Activated CD8-positive, alpha-beta memory T cell treated with anti-CD3 and anti-CD28 coated beads, Interleukin-2, amount 50 U/mL, for 48 hours (primary cell): ENCODE measurements at regions not wholly inside any gene's neighbourhood (a gene's known extent, or its start where the extent isn't known, plus 50 kb on each side); places are given as distances from the start of the nearest gene placed in this dataset.

Experiments
- DNase-seq: peaks from one replicate; pipeline ENCODE4 v3.0.0-alpha.2; 2020

- no peak for DNase-seq
These were observed 319.6 kb upstream of the SEMA6D start for GRCh38 chr15:47397655-47398054.

DNA sequence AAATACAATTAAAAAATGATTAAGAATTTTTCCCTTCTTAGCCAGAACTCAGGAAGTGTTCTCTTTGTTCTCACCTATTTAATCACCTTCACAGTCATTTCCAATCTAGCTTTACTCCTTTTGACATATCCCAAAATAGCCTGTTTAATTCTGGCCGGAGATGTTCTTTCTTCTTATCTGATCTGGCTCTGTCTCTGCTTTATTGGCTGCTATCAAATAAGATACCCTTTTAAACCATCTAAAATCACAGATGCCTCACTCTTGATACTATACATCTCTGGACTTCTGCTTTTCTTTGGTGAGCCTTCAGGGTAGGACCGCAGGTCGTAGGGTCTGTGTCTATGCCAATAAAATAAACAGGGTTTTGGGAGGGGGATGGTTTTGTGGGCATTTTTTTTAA lies 319.2 kb upstream of the SEMA6D start:
- DNase-seq, result no peak

- DNase-seq, result no peak
These were observed 318.7 kb upstream of the SEMA6D start for GRCh38 chr15:47398594-47398993.

DNA sequence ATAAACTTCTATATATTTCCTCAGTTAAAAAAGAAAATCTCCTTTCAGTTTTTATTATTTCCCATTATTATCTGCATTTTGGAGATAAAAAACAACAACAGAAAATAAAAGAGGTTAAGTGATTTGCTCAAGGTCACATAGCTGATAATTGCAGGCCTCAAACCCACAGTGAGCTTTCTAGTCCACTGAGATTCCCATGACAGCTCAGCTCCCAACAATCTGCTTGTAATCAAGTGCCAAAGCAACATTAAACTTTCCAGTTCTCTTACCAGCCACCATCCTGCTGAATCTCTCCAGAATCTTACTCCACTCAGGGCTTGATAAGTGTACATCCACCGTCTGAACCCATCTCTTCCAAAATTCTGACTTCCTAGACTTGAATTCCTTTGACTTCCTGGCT lies 318.2 kb upstream of the SEMA6D start:
- DNase-seq, result no peak

- no peak for DNase-seq
These were observed 316.7 kb upstream of the SEMA6D start for GRCh38 chr15:47400603-47401002.

GRCh38 chr15:47401427-47401826 lies 315.9 kb upstream of the SEMA6D start:
- no peak for DNase-seq

GRCh38 chr15:47402829-47403228 lies 314.5 kb upstream of the SEMA6D start:
- no peak for DNase-seq

DNA sequence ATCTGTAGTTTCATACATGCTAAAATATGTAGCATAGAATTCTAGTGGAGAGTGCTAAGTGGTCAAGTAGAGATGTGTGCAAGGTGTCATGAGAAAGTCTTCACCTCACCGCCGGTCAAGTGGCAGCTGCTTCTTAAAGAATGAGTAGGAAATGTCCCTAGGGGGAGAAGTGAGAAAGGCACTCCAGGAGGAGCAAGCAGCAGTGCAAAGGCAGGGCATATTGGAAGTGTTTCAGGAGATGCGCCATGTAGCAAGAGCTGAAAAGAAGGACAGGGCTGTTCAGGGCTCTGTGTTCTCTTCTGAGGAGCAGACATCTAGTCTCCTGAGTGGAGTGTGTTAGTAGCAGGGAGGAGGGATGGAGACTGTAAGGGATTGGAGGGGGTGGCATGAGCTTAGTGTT lies 312.4 kb upstream of the SEMA6D start:
- DNase-seq, result no peak

DNA sequence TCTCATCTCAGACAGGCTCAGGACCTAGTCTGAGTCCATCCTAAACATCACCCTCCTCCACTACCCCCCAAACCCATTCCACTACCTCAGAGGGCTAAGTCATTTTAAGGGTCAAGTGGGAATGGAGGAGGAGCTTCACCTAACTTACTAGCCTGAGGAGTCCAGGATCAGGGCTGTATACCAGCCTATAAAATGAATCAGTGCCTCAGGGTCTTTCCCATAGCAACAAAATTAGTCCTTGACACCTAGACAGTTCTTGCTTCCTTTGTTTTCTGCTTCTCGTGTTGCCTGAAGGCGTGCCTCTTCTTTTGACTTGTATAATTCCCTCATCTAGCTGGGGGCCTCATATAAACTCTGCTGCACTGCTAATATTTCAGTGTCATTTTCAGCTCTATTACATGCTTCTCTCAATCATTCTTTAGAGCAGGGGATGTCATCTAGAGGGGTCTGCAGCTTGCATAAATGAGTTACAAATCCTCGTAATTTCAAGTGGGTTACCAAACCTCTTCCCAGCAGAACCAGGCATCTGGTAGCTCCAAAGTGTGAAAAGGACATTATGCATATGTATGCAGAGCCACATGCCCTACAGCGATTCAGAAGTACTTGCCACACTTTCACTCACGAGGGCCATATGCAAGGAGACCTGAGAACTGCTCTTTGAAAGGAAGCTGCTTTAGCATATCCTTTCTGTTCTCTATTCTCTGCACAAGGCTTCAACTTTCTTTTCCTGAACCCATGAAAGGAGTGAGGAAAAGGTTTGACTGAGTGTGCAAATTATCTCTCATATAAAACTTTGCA lies 311.7 kb upstream of the SEMA6D start:
- no peak for DNase-seq

DNA sequence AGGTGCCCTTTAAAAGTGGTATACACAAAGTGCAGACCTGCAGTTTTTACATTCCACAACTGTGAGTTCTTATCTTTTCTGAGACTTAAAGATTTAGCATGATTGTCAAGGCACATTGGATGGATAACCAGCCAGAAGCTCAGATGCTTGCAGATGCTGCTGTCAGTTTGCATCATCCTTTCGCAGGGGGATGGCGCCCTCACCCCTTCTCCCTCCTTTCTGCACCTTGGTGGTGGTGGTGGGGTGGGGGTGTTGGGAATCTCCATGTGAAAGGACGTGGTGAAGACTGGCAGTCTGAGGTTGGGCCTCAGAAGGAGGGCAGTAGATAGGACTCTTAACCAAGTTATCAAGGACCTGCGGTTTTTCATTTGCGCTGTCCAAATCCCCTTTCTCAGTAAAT lies 309.6 kb upstream of the SEMA6D start:
- DNase-seq, result no peak

- DNase-seq, result no peak
These were observed 308.3 kb upstream of the SEMA6D start for GRCh38 chr15:47409038-47409437.

DNA sequence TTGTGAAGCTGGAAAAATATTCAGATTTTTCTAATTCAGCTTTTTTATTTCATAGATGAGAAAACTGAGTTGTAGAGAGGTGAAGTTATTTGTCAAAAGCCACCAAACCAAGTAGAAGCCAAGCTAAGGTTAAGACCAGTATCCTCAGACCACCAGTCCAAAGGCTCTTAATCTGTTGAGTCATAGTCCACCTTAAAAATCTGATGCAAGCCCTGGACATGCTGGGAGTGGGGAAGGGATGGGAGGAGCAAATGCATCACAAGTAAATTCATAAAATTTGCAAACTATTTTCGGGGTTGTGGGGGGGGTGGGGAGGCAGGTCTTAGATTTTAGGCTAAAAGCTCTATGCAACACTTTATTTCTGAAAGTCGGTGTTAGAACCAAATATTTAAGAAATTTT lies 307.7 kb upstream of the SEMA6D start:
- no peak for DNase-seq

DNA sequence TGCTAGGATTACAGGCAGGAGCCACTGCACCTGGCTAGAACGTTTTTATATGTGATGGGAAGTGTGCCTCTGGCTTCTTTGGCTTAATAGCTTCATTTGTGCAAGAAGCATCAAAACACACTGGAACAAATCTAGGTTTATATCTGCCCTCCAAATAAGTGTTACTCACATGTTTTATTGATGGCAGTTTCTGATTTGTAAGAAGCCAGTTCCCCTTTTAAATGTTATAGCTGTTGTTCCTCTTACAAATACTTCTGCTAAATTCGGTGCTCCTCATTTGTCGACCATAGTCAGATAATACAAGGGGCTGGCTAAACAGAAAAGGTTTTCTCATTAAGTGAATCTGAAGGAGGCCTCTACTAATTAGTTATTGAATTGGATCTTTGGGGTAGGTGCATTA lies 307.1 kb upstream of the SEMA6D start:
- no peak for DNase-seq

DNA sequence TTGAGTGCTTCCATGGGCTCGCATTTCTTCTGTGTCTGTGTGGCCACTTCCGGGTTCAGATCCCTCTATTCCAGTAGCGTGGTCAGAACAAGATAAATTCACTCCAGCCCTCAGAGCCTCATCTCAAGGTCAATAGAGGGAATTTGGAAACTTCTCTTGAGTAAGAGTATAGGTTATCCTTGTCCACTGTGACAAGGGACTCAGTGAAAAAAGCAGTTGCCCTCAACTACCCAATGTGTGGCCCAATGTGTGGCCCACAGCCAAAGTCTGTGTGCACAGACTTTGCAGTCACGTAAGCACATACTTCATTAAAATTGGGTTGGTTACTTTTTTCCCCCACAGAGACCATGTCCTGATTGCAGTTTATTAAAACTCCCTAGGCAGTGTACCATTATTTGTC lies 305.6 kb upstream of the SEMA6D start:
- no peak for DNase-seq

DNA sequence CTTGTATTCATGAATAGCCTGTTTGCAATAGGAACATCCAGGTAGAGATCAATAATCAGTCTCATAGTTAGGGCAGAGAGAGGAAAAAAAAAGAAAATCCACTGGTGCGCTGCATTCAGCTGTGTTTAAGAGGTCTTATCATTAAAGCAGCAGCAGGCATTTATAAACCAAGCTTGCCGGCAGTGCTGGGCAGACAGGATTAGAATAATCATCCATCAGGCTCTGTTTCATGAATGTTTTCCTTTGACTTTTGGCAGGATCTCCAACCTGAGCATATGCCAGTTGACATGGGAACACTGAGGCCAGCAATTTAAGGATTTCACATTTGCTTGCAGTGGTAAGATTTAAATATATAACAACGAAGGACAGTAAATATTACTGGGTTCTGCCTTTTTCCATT lies 305.2 kb upstream of the SEMA6D start:
- no peak for DNase-seq

- DNase-seq, result no peak
These were observed 304.5 kb upstream of the SEMA6D start for GRCh38 chr15:47412802-47413201.

DNA sequence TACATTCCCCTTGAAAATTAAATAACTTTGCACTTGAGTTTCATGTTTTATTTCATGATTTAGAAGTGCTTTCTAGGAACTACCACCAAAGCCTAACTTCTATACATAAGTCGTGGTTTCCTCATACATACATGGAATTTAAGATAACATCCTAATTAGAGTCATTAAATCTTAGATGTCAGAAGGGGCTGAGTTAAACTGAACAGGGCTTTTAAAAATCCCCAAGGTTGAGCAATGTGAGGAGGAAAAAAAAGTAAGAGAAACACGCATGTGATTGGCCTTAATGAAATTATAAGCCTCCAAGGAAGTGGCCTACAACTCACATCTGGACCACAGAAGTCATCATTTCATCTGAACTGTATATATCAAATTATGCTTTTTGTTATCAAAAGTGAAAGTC lies 303.1 kb upstream of the SEMA6D start:
- DNase-seq, result no peak

GRCh38 chr15:47415539-47415971 lies 301.8 kb upstream of the SEMA6D start:
- no peak for DNase-seq

GRCh38 chr15:47422881-47423665 lies 294.2 kb upstream of the SEMA6D start:
- no peak for DNase-seq

DNA sequence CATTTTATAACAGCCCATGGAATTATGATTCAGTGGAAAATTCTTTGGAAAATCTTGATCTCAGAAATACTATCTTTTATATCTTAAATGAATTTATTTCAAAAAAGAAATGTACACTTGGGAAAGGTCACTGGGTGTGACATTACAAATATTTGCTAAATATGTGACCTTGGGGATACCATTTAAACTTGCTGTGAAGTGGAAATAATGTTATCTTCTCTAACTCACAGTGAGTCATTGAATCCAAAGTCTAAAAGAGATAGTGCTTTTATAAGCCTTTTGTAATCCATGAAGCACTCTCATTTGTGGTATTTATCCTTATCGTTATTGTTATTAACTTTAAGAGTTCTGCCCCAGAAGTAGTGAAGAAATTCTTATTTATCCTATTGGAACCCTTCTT lies 289.8 kb upstream of the SEMA6D start:
- DNase-seq, result no peak

DNA sequence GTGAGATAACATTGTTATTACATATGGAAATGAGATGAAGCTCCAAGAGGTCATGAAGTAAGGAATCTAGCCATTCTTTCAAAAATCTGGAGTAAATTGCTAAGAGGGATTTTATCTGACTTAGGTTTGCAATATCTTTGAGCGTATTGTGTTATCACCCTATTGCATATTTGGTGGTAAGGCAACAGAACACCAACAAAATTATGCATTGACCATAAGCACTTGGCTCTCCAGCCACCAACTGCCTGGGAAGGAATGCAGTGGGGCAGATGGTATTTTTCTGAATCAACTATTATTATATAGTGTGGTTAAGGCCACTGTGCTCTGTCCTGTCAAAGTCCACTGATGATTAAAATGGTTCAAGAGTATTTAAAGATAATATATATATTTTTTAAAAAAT lies 287.9 kb upstream of the SEMA6D start:
- no peak for DNase-seq

DNA sequence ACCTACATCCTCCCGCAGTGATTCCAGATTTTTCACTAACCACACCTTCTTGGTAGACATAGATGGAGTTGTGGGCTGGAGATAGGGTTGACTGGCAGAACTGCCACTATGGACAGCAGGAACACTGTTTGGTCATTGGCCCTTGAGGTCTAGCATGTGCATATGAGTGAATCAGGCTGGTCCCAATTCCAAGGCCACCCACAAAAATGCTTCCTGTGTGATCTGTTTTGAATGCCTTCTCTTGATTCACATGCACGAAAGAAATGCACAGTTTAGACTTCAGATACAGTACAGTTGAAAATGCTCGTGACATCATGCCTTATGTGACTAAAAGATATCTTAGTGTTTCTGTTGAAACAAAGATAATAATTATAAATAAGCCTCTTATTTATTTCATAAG lies 285.8 kb upstream of the SEMA6D start:
- DNase-seq, result no peak

- no peak for DNase-seq
These were observed 284.5 kb upstream of the SEMA6D start for GRCh38 chr15:47432826-47433225.

GRCh38 chr15:47434596-47434995 lies 282.7 kb upstream of the SEMA6D start:
- DNase-seq, result no peak

DNA sequence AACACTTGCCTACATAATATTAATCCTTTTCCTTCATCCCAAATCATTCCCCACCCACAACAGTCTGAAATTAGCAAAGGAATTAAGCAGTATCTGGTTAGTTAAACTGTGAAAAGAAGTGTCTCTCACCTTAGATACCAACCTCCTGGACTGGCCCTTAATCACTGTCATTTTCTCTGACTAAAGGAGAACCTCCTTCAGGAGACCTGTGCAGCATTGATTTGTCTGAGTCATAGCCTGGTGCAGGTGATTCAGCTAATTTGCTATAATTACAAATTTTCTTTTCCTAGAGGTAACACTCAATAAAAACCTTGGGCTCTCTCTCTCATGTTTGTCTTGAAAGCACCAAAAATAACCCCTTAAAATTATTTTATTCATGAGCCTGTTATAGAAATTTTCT lies 279.8 kb upstream of the SEMA6D start:
- DNase-seq, result no peak
